ENCODE measurements at regions not wholly inside any gene's neighbourhood (a gene's known extent, or its start where the extent isn't known, plus 50 kb on each side); places are given as distances from the start of the nearest gene placed in this dataset.

GRCh38 chr12:58640314-58640713 lies 280.0 kb downstream of the LRIG3 start:
- no peak overlapping the region for H3K4me3 ChIP-seq (replicated peaks; ENCODE audit: low read depth, low read length)
- DNase-seq (ENCODE audit: low read depth) = peak; percentile 9
- TF ChIP-seq, protein P1, sequence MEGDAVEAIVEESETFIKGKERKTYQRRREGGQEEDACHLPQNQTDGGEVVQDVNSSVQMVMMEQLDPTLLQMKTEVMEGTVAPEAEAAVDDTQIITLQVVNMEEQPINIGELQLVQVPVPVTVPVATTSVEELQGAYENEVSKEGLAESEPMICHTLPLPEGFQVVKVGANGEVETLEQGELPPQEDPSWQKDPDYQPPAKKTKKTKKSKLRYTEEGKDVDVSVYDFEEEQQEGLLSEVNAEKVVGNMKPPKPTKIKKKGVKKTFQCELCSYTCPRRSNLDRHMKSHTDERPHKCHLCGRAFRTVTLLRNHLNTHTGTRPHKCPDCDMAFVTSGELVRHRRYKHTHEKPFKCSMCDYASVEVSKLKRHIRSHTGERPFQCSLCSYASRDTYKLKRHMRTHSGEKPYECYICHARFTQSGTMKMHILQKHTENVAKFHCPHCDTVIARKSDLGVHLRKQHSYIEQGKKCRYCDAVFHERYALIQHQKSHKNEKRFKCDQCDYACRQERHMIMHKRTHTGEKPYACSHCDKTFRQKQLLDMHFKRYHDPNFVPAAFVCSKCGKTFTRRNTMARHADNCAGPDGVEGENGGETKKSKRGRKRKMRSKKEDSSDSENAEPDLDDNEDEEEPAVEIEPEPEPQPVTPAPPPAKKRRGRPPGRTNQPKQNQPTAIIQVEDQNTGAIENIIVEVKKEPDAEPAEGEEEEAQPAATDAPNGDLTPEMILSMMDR (IDR thresholded peaks at IDR 0.05; ENCODE audit: low read length, missing control alignments) = no peak

DNA sequence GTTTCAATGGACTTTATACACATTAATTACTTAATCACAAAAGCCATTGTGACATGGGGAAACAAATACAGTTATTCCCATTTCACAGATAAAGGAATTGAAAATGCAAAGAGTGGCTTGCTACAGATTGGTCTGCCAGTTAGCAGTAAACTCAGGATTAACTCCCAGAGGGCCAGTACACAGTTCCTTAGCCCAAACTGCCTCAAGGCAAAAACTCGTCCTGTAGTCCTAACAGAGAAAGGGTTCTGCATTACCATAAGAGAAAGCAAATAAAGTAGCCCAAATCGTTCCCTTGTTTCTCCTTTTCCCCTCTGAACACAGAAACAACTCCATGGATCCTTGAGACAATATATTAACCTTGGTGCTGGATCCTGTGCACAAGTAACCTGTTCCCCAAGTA lies 274.4 kb downstream of the LRIG3 start:
- no peak for DNase-seq (ENCODE audit: low read depth)
- no peak overlapping the region for H3K4me3 ChIP-seq (replicated peaks; ENCODE audit: low read depth, low read length)
- TF ChIP-seq, protein P1 (IDR thresholded peaks at IDR 0.05; ENCODE audit: low read length, missing control alignments) = no peak

GRCh38 chr12:58647495-58647894 lies 272.8 kb downstream of the LRIG3 start:
- no peak overlapping the region for H3K4me3 ChIP-seq (replicated peaks; ENCODE audit: low read depth, low read length)
- TF ChIP-seq, protein P1 (IDR thresholded peaks at IDR 0.05; ENCODE audit: low read length, missing control alignments) = no peak
- DNase-seq (ENCODE audit: low read depth) = peak; percentile 35

DNA sequence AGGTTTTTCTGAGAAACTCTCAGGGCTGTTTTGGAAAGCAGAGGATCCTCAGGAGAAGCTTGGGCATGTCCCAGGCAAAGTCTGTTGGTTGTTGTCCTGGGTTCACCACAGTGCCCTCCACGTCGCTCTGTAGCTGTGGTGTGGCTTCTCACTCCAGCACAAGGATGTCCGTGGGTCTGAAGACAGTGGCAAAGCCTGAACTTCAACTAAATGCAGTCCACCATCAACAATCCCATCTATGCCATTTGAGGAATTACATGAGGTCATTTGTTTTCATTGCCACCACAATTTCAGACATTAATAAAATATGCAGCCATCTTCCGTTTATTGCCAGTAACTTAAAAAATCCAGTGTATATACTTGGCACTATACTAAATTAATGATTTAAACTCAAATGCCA lies 272.1 kb downstream of the LRIG3 start:
- H3K4me3 ChIP-seq (replicated peaks; ENCODE audit: low read depth, low read length) = no peak overlapping the region
- TF ChIP-seq, protein P1 (IDR thresholded peaks at IDR 0.05; ENCODE audit: low read length, missing control alignments) = no peak

DNA sequence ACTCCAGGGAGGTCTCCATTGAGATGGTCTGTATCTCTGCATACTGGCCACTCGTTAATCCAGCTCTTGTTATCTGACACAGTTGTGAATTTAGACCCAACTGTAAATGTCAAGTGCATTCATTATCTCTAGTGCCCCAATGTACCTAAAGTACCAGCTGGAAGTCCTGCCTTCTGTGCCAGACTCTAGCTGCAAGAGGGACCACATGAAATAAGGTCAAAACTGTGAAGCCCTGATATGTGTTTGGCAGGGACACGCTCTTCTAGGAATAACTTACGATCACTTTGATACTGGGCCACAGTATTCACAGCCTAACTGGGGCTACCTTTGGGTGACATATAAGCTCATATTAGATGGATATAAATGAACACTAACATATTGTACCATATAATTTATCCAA lies 268.5 kb downstream of the LRIG3 start:
- TF ChIP-seq, protein P1 (IDR thresholded peaks at IDR 0.05; ENCODE audit: low read length, missing control alignments) = no peak
- no peak for DNase-seq (ENCODE audit: low read depth)
- no peak overlapping the region for H3K4me3 ChIP-seq (replicated peaks; ENCODE audit: low read depth, low read length)

More for the DNA sequence above, 272.1 kb downstream of the LRIG3 start:
- no peak for DNase-seq (ENCODE audit: low read depth)

DNA sequence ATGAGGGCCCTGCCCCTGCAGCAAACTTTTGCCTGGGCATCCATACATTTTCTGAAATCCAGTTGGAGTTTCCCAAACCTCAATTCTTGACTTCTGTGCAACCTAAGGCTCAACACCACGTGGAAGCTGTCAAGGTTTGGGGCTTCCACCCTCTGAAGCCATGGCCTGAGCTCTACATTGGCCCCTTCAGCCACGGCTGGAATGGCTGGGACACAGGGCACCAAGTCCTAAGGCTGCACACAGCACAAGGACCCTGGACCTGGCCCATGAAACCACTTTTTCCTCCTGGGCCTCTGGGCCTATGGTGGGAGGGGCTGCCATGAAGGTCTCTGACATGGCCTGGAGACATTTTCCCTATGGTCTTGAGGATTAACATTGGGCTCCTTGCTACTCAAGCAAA lies 266.3 kb downstream of the LRIG3 start:
- no peak overlapping the region for H3K4me3 ChIP-seq (replicated peaks; ENCODE audit: low read depth, low read length)

GRCh38 chr12:58655375-58655774 lies 264.9 kb downstream of the LRIG3 start:
- TF ChIP-seq, protein P1 (IDR thresholded peaks at IDR 0.05; ENCODE audit: low read length, missing control alignments) = no peak
- no peak for DNase-seq (ENCODE audit: low read depth)
- no peak overlapping the region for H3K4me3 ChIP-seq (replicated peaks; ENCODE audit: low read depth, low read length)

More for the DNA sequence above, 266.3 kb downstream of the LRIG3 start:
- no peak for DNase-seq (ENCODE audit: low read depth)
- TF ChIP-seq, protein P1 (IDR thresholded peaks at IDR 0.05; ENCODE audit: low read length, missing control alignments) = no peak

Data from fibroblast of pulmonary artery (primary cell).